Stomach (tissue), 4 donors: ENCODE measurements at regions not wholly inside any gene's neighbourhood (a gene's known extent, or its start where the extent isn't known, plus 50 kb on each side); places are given as distances from the start of the nearest gene placed in this dataset.

ENCODE experiments used
- POLR2AphosphoS5 ChIP-seq, 3 donors: sonication (generic); formaldehyde crosslinking; IDR thresholded peaks; one replicate each; pipeline ENCODE4 v1.6.1; 2016; ENCODE audit warnings: antibody characterized with exemption in 3 of 3
- TF ChIP-seq, protein P1 (sequence below), 7 experiments: fragments of 450-650 bp in 4 of 7; fragments of 200-600 bp in 3 of 7; sonication (generic) in 3 of 7; IDR thresholded peaks; one replicate each; pipeline ENCODE4 v1.5.1; 2016 to 2019; ENCODE audit warnings: antibody characterized with exemption in 7 of 7, control low read depth in 2 of 7, mild to moderate bottlenecking in 1 of 7

DNA sequence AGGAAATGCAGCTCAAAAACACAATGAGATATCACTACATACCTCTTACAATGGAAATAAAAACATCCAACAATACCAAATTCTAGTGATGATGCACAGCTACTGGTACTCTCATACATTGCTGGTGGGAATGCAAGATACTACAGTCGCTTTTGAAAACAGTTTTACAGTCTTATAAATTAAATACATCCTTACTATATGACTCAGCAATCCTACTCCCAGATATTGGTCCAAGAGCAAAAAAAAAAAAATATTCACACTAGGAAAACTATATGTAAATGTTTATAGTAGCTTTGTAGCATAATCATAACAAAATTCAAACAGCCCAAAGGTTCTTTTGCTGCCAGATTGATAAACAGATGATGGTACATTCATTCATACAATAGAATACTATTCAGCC lies 217.4 kb upstream of the FAM83B start:
- TF ChIP-seq, protein P1, sequence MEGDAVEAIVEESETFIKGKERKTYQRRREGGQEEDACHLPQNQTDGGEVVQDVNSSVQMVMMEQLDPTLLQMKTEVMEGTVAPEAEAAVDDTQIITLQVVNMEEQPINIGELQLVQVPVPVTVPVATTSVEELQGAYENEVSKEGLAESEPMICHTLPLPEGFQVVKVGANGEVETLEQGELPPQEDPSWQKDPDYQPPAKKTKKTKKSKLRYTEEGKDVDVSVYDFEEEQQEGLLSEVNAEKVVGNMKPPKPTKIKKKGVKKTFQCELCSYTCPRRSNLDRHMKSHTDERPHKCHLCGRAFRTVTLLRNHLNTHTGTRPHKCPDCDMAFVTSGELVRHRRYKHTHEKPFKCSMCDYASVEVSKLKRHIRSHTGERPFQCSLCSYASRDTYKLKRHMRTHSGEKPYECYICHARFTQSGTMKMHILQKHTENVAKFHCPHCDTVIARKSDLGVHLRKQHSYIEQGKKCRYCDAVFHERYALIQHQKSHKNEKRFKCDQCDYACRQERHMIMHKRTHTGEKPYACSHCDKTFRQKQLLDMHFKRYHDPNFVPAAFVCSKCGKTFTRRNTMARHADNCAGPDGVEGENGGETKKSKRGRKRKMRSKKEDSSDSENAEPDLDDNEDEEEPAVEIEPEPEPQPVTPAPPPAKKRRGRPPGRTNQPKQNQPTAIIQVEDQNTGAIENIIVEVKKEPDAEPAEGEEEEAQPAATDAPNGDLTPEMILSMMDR (IDR thresholded peaks at IDR 0.05), result no peak
- TF ChIP-seq POLR2AphosphoS5 (IDR thresholded peaks at IDR 0.05), result no peak
